IMR-90 (cell line): ENCODE measurements at regions not wholly inside any gene's neighbourhood (a gene's known extent, or its start where the extent isn't known, plus 50 kb on each side); places are given as distances from the start of the nearest gene placed in this dataset.

Experiments used
- ATAC-seq: fragments of 200-7000 bp; cut with Tn5 transposase; 2 replicates; pipeline ENCODE4 v1.9.1; 2020; ENCODE audit warnings: low read depth, mild to moderate bottlenecking, moderate library complexity
- BruUV-seq: library from RNA; stranded (reverse); fragments of 400-500 nt; replicated peaks from 2 replicates; lab custom pipeline; 2021; lab: Mats Ljungman, UMichigan
- CTCF ChIA-PET: fragments of 300-600 bp; formaldehyde crosslinking; extraction: SDS; loops from one replicate; lab custom pipeline; 2021; ENCODE audit warnings: antibody characterized with exemption; lab: Yijun Ruan, JAX
- POLR2A ChIA-PET: fragments of 300-600 bp; sonication (Branson Sonifier 250); formaldehyde crosslinking; loops from one replicate; lab custom pipeline; 2022; ENCODE audit warnings: antibody characterized with exemption; ENCODE audit not compliant: unreplicated experiment; lab: Charles Lee
- DNase-seq: peaks from one replicate; pipeline ENCODE4 v3.0.0; 2013
- H2AFZ ChIP-seq: replicated peaks from 2 replicates; pipeline ENCODE3; 2013; ENCODE audit warnings: low read length, mild to moderate bottlenecking; ENCODE audit not compliant: poor library complexity
- H2AK5ac ChIP-seq: 2 replicates; pipeline ENCODE4 v1.6.1; 2013; ENCODE audit warnings: low read depth, low read length, inconsistent platforms
- H2AK9ac ChIP-seq: replicated peaks from 2 replicates; pipeline ENCODE3; 2013; ENCODE audit warnings: mild to moderate bottlenecking, low read depth, low read length, moderate library complexity; ENCODE audit not compliant: poor library complexity
- H2BK120ac ChIP-seq: 2 replicates; pipeline ENCODE4 v1.6.1; 2013; ENCODE audit warnings: low read depth, low read length, inconsistent platforms
- H2BK15ac ChIP-seq: 3 replicates; pipeline ENCODE4 v1.6.1; 2013; ENCODE audit warnings: low read depth, low read length, inconsistent platforms
- H2BK20ac ChIP-seq: 2 replicates; pipeline ENCODE4 v1.6.1; 2013; ENCODE audit warnings: low read depth, mild to moderate bottlenecking, inconsistent platforms, low read length, moderate library complexity
- H2BK5ac ChIP-seq: 2 replicates; pipeline ENCODE4 v1.6.1; 2013; ENCODE audit warnings: mild to moderate bottlenecking, low read depth, low read length, inconsistent platforms; ENCODE audit not compliant: poor library complexity, severe bottlenecking
- H3K14ac ChIP-seq: replicated peaks from 2 replicates; pipeline ENCODE4 v1.6.1; 2013; ENCODE audit warnings: low read depth, low read length, inconsistent platforms
- H3K18ac ChIP-seq: 2 replicates; pipeline ENCODE4 v1.6.1; 2013; ENCODE audit warnings: low read depth, low read length, control low read depth
- H3K23ac ChIP-seq: 2 replicates; pipeline ENCODE4 v1.6.1; 2013; ENCODE audit warnings: low read depth, low read length, inconsistent platforms
- H3K27ac ChIP-seq: 2 replicates; pipeline ENCODE4 v1.5.1; 2013; ENCODE audit warnings: mild to moderate bottlenecking, control low read depth, low read length; ENCODE audit not compliant: insufficient read depth
- H3K27me3 ChIP-seq: 2 replicates; pipeline ENCODE4 v1.6.1; 2013; ENCODE audit warnings: low read length; ENCODE audit not compliant: control insufficient read depth, insufficient read depth
- H3K36me3 ChIP-seq: 2 replicates; pipeline ENCODE4 v1.6.1; 2013; ENCODE audit warnings: low read length, mixed read lengths; ENCODE audit not compliant: control insufficient read depth, insufficient read depth
- H3K4ac ChIP-seq: 2 replicates; pipeline ENCODE4 v1.6.1; 2013; ENCODE audit warnings: low read depth, low read length, inconsistent platforms
- H3K4me1 ChIP-seq: 2 replicates; pipeline ENCODE4 v1.6.1; 2013; ENCODE audit warnings: low read length, mixed read lengths; ENCODE audit not compliant: control insufficient read depth, insufficient read depth
- H3K4me2 ChIP-seq: 2 replicates; pipeline ENCODE4 v1.6.1; 2013; ENCODE audit warnings: low read depth, mild to moderate bottlenecking, control low read depth, low read length, moderate library complexity
- H3K4me3 ChIP-seq: 2 replicates; pipeline ENCODE4 v1.5.1; 2013; ENCODE audit warnings: low read depth, mild to moderate bottlenecking, control low read depth, low read length, moderate library complexity; ENCODE audit not compliant: insufficient read depth
- H3K56ac ChIP-seq: 2 replicates; pipeline ENCODE4 v1.6.1; 2013; ENCODE audit warnings: low read length, inconsistent platforms; ENCODE audit not compliant: insufficient read depth; ENCODE audit errors: extremely low read depth
- H3K79me1 ChIP-seq, 2 experiments: 2 replicates each; pipeline ENCODE4 v1.6.1; 2013; ENCODE audit warnings: low read length in 2 of 2, inconsistent platforms in 1 of 2, low read depth in 1 of 2
- H3K9ac ChIP-seq: 2 replicates; pipeline ENCODE4 v1.6.1; 2013; ENCODE audit warnings: low read depth, low read length, control low read depth
- H3K9me1 ChIP-seq: 2 replicates; pipeline ENCODE4 v1.6.1; 2013; ENCODE audit warnings: low read length, inconsistent platforms; ENCODE audit not compliant: insufficient read depth
- H3K9me3 ChIP-seq: 2 replicates; pipeline ENCODE4 v1.6.1; 2013; ENCODE audit warnings: low read length; ENCODE audit not compliant: control insufficient read depth, insufficient read depth
- H4K20me1 ChIP-seq: 2 replicates; pipeline ENCODE4 v1.6.1; 2013; ENCODE audit warnings: low read length, inconsistent platforms; ENCODE audit not compliant: insufficient read depth
- H4K5ac ChIP-seq: 2 replicates; pipeline ENCODE4 v1.6.1; 2013; ENCODE audit warnings: mild to moderate bottlenecking, low read depth, low read length, control low read depth
- H4K8ac ChIP-seq, 2 experiments: 2 replicates each; pipeline ENCODE4 v1.6.1; 2013; ENCODE audit warnings: low read depth in 2 of 2, low read length in 2 of 2, control low read depth in 1 of 2, inconsistent platforms in 1 of 2
- H4K91ac ChIP-seq: 2 replicates; pipeline ENCODE4 v1.6.1; 2013; ENCODE audit warnings: low read depth, low read length, inconsistent platforms; ENCODE audit not compliant: insufficient read depth
- BHLHE40 ChIP-seq: fragments of 150-350 bp; IDR thresholded peaks from 2 replicates; pipeline ENCODE4 v1.6.1; 2016; ENCODE audit warnings: mild to moderate bottlenecking, low read depth, low read length
- CEBPB ChIP-seq: IDR thresholded peaks from 2 replicates; pipeline ENCODE4 v1.6.1; 2012; ENCODE audit warnings: low read depth, low read length, improper control_type of control experiment
- CHD1 ChIP-seq: IDR thresholded peaks from 2 replicates; pipeline ENCODE4 v1.6.1; 2012; ENCODE audit warnings: low read depth, low read length, improper control_type of control experiment
- FOS ChIP-seq: fragments of 150-350 bp; IDR thresholded peaks from 2 replicates; pipeline ENCODE4 v1.6.1; 2016; ENCODE audit warnings: low read depth, low read length
- MAZ ChIP-seq: IDR thresholded peaks from 2 replicates; pipeline ENCODE4 v1.6.1; 2012; ENCODE audit warnings: low read depth, mild to moderate bottlenecking, low read length, improper control_type of control experiment, moderate library complexity, borderline replicate concordance
- MXI1 ChIP-seq: IDR thresholded peaks from 2 replicates; pipeline ENCODE4 v1.6.1; 2012; ENCODE audit warnings: low read depth, mild to moderate bottlenecking, low read length, moderate library complexity, borderline replicate concordance
- RAD21 ChIP-seq: IDR thresholded peaks from 2 replicates; pipeline ENCODE4 v1.6.1; 2012; ENCODE audit warnings: low read length, improper control_type of control experiment
- SMC3 ChIP-seq: fragments of 150-350 bp; IDR thresholded peaks from 2 replicates; pipeline ENCODE4 v1.6.1; 2016; ENCODE audit warnings: low read depth, mild to moderate bottlenecking, antibody characterized with exemption, low read length, moderate library complexity
- WGBS, 2 experiments: methylation state at CpG; one replicate each; pipeline versions ENCODE4 v1.1.5 to v1.1.7; 2013; ENCODE audit warnings: missing lambda C conversion rate in 2 of 2; ENCODE audit not compliant: insufficient read length in 1 of 2; ENCODE audit errors: extremely low coverage in 2 of 2; 5-methylcytosine and 5-hydroxymethylcytosine counted together
- dilution Hi-C: fragments of 300-500 bp; cut with HindIII; formaldehyde crosslinking; loops from one replicate; pipeline ENCODE4 v1.14.3; 2018; ENCODE audit warnings: low sequenced_read_pairs; ENCODE audit not compliant: unreplicated experiment
- in situ Hi-C: fragments of 300-500 bp; cut with MboI; formaldehyde crosslinking; loops from 3 replicates; pipeline ENCODE4 v1.14.3; 2019; ENCODE audit warnings: low sequenced_read_pairs, inconsistent platforms, mixed read lengths
- intact Hi-C: fragments of 100-400 bp; cut with micrococcal nuclease; formaldehyde crosslinking; loops from 2 replicates; pipeline ENCODE4 v1.10.0; 2022
- TF ChIP-seq, protein P1 (sequence below): fragments of 150-350 bp; IDR thresholded peaks from 2 replicates; pipeline ENCODE4 v1.6.1; 2016; ENCODE audit warnings: low read depth, mild to moderate bottlenecking, low read length, moderate library complexity, borderline replicate concordance
- TF ChIP-seq, protein P2 (sequence below): fragments of 150-350 bp; IDR thresholded peaks from 2 replicates; pipeline ENCODE4 v1.6.1; 2017; ENCODE audit warnings: mild to moderate bottlenecking, antibody characterized with exemption, low read length, low read depth

DNA sequence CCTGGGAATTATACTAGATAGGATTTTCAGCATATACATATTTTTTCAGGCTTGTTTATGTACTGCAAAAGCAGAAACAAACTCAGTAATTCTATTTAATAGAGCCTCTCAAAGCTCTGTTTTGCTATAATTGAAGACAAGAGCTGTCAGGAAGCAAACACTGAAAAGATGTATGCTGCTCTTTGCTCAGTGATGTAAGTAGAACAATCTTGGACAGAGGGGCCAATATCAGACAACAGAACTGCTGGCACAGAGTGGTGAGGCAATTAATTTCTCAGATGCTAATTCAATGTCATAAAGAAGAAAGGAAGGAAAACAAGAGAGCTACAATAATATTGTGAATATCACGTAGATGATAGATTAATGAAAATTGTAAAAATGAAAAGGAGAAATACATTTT, 663.3 kb upstream of the ADGRB3 start:
- Histone ChIP-seq H3K4me1 (no peaks in the 10 kb centered on the region), H3K9me1 (no peaks in the 10 kb centered on the region), H2AK9ac (no peak overlapping the region), H3K9me3 (peaks cover 3% of the 10 kb centered on the region; the same call in 1 of the 2 replicates), H3K23ac (no peak overlapping the region), H3K18ac (no peak overlapping the region), H4K20me1 (no peaks in the 10 kb centered on the region), H2BK5ac (no peak overlapping the region), H2BK15ac (no peak overlapping the region), H3K4me2 (no peak overlapping the region), H4K8ac (no peak overlapping the region), H4K5ac (no peak overlapping the region), H3K9ac (no peak overlapping the region), H3K27me3 (no peaks in the 10 kb centered on the region), H2AFZ (no peak overlapping the region), H3K27ac (no peak overlapping the region), H3K4ac (no peak overlapping the region), H3K79me1 (no peaks in the 10 kb centered on the region), H2BK20ac (no peak overlapping the region), H3K36me3 (no peaks in the 10 kb centered on the region), H4K91ac (no peak overlapping the region), H3K56ac (no peak overlapping the region), H3K4me3 (no peak overlapping the region), H3K14ac (no peak overlapping the region), H2BK120ac (no peak overlapping the region), H2AK5ac (no peak overlapping the region)
- DNase-seq (no peak), ATAC-seq (no peak)
- dilution Hi-C loops: no loop called here
- CTCF ChIA-PET: no interaction called here
- no CpG with 5 or more reads among the region's 1 CpG for WGBS, 2 experiments
- TF ChIP-seq CEBPB (no peak), FOS (no peak), BHLHE40 (no peak), CHD1 (no peak), MXI1 (no peak), MAZ (no peak), SMC3 (no peak), RAD21 (no peak)
- TF ChIP-seq, protein P1, sequence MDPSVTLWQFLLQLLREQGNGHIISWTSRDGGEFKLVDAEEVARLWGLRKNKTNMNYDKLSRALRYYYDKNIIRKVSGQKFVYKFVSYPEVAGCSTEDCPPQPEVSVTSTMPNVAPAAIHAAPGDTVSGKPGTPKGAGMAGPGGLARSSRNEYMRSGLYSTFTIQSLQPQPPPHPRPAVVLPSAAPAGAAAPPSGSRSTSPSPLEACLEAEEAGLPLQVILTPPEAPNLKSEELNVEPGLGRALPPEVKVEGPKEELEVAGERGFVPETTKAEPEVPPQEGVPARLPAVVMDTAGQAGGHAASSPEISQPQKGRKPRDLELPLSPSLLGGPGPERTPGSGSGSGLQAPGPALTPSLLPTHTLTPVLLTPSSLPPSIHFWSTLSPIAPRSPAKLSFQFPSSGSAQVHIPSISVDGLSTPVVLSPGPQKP: no peak
- TF ChIP-seq, protein P2, sequence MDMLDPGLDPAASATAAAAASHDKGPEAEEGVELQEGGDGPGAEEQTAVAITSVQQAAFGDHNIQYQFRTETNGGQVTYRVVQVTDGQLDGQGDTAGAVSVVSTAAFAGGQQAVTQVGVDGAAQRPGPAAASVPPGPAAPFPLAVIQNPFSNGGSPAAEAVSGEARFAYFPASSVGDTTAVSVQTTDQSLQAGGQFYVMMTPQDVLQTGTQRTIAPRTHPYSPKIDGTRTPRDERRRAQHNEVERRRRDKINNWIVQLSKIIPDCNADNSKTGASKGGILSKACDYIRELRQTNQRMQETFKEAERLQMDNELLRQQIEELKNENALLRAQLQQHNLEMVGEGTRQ: no peak
- BruUV-seq: no TSS peak
- in situ Hi-C loops: no loop called here
- POLR2A ChIA-PET: no interaction called here
- intact Hi-C loops: no loop called here
